GM23338 (cell line): ENCODE measurements at regions not wholly inside any gene's neighbourhood (a gene's known extent, or its start where the extent isn't known, plus 50 kb on each side); places are given as distances from the start of the nearest gene placed in this dataset.

Source experiments
- ATAC-seq: fragments of 200-7000 bp; cut with Tn5 transposase; 3 replicates; pipeline ENCODE4 v1.9.1; 2020
- DNase-seq: peaks from one replicate; pipeline ENCODE4 v3.0.0-alpha.2; 2015; ENCODE audit warnings: low spot score
- H2AFZ ChIP-seq: fragments of 200-600 bp; sonication (generic); 2 replicates; pipeline ENCODE4 v1.8.0; 2016; ENCODE audit warnings: antibody characterized with exemption, mild to moderate bottlenecking, moderate library complexity
- H3F3A ChIP-seq: fragments of 200-600 bp; sonication (generic); replicated peaks from 2 replicates; pipeline ENCODE4 v1.8.0; 2017; ENCODE audit warnings: antibody characterized with exemption, mixed run types, low read depth
- H3K27ac ChIP-seq: fragments of 200-600 bp; sonication (generic); 2 replicates; pipeline ENCODE4 v1.6.1; 2016; ENCODE audit warnings: low read depth
- H3K27me3 ChIP-seq: fragments of 200-600 bp; sonication (generic); 2 replicates; pipeline ENCODE4 v1.8.0; 2016; ENCODE audit warnings: mild to moderate bottlenecking, mixed run types, moderate library complexity; ENCODE audit not compliant: insufficient read depth
- H3K36me3 ChIP-seq: fragments of 200-600 bp; sonication (generic); 2 replicates; pipeline ENCODE4 v1.8.0; 2016; ENCODE audit warnings: mild to moderate bottlenecking; ENCODE audit not compliant: insufficient read depth
- H3K4me1 ChIP-seq: fragments of 200-600 bp; sonication (generic); 2 replicates; pipeline ENCODE4 v1.8.0; 2016; ENCODE audit warnings: mild to moderate bottlenecking, moderate library complexity; ENCODE audit not compliant: insufficient read depth
- H3K4me2 ChIP-seq: fragments of 200-600 bp; sonication (generic); 2 replicates; pipeline ENCODE4 v1.7.1; 2017; ENCODE audit warnings: mixed run types
- H3K4me3 ChIP-seq: fragments of 200-600 bp; sonication (generic); 2 replicates; pipeline ENCODE4 v1.6.1; 2016; ENCODE audit warnings: mixed run types
- H3K79me2 ChIP-seq: fragments of 200-600 bp; sonication (generic); replicated peaks from 2 replicates; pipeline ENCODE4 v1.8.0; 2017; ENCODE audit warnings: mild to moderate bottlenecking; ENCODE audit not compliant: insufficient read depth
- H3K9me2 ChIP-seq: fragments of 200-600 bp; sonication (generic); 2 replicates; pipeline ENCODE4 v1.8.0; 2017; ENCODE audit not compliant: insufficient read depth
- H4K20me1 ChIP-seq: fragments of 200-600 bp; sonication (generic); replicated peaks from 2 replicates; pipeline ENCODE4 v1.8.0; 2017; ENCODE audit warnings: mild to moderate bottlenecking; ENCODE audit not compliant: insufficient read depth
- H3K27ac Mint-ChIP-seq: 2 replicates; pipeline ENCODE4 v1.8.0; 2020; ENCODE audit warnings: inconsistent platforms, mild to moderate bottlenecking, moderate library complexity, mixed read lengths
- H3K27me3 Mint-ChIP-seq: 3 replicates; pipeline ENCODE4 v1.8.0; 2022; ENCODE audit warnings: low read depth, mild to moderate bottlenecking, moderate library complexity, mixed read lengths, inconsistent platforms; ENCODE audit not compliant: insufficient read depth, poor library complexity
- H3K36me3 Mint-ChIP-seq: 3 replicates; pipeline ENCODE4 v1.8.0; 2021; ENCODE audit warnings: low read depth, mild to moderate bottlenecking, inconsistent platforms, moderate library complexity, mixed read lengths
- H3K4me1 Mint-ChIP-seq: 3 replicates; pipeline ENCODE4 v1.8.0; 2020; ENCODE audit warnings: mild to moderate bottlenecking, inconsistent platforms, mixed read lengths
- H3K4me3 Mint-ChIP-seq: 3 replicates; pipeline ENCODE4 v1.8.0; 2021; ENCODE audit warnings: moderate library complexity, mild to moderate bottlenecking, inconsistent platforms, mixed read lengths
- H3K9me3 Mint-ChIP-seq: 3 replicates; pipeline ENCODE4 v1.8.0; 2020; ENCODE audit warnings: moderate library complexity, mild to moderate bottlenecking, inconsistent platforms, mixed read lengths
- CREB1 ChIP-seq: fragments of 250-450 bp; sonication (Bioruptor Pico); IDR thresholded peaks from 2 replicates; pipeline ENCODE4 v1.5.0; 2020; ENCODE audit warnings: low read depth, mild to moderate bottlenecking, moderate library complexity
- NANOG ChIP-seq: IDR thresholded peaks from 2 replicates; pipeline ENCODE4 v1.6.1; 2016; ENCODE audit warnings: antibody characterized with exemption, borderline replicate concordance
- REST ChIP-seq: IDR thresholded peaks from one replicate; pipeline ENCODE4 v1.6.1; 2018; ENCODE audit warnings: antibody characterized with exemption; ENCODE audit not compliant: unreplicated experiment
- STAT1 ChIP-seq: IDR thresholded peaks from one replicate; pipeline ENCODE4 v1.6.1; 2016; ENCODE audit warnings: antibody characterized with exemption; ENCODE audit not compliant: unreplicated experiment
- ZNF331 ChIP-seq: fragments of 250-450 bp; sonication (Bioruptor Pico); IDR thresholded peaks from 2 replicates; pipeline ENCODE4 v1.5.0; 2020; ENCODE audit warnings: low read depth, mild to moderate bottlenecking, moderate library complexity
- ZNF462 ChIP-seq: fragments of 250-450 bp; sonication (Bioruptor Pico); IDR thresholded peaks from 2 replicates; pipeline ENCODE4 v1.5.0; 2020; ENCODE audit warnings: mild to moderate bottlenecking, moderate library complexity

- H3K27me3 Mint-ChIP-seq = peaks cover 2% of the 10 kb centered on the region
- no peak overlapping the region for H3K4me3 Mint-ChIP-seq
- H3F3A ChIP-seq = no peaks in the 10 kb centered on the region
- H3K9me3 Mint-ChIP-seq = no peaks in the 10 kb centered on the region
- DNase-seq (no peak), ATAC-seq (no peak)
- no peak overlapping the region for H3K4me2 ChIP-seq
- H3K79me2 ChIP-seq = no peaks in the 10 kb centered on the region
- no peak overlapping the region for H3K27ac ChIP-seq
- peaks cover 23% of the 10 kb centered on the region for H3K4me1 ChIP-seq
- peaks cover 28% of the 10 kb centered on the region for H3K4me1 Mint-ChIP-seq
- H3K4me3 ChIP-seq = no peak overlapping the region
- no peaks in the 10 kb centered on the region for H3K36me3 Mint-ChIP-seq
- H3K27ac Mint-ChIP-seq = no peak overlapping the region
- H3K27me3 ChIP-seq = no peaks in the 10 kb centered on the region
- H2AFZ ChIP-seq = no peak overlapping the region
- no peaks in the 10 kb centered on the region for H3K9me2 ChIP-seq
- TF ChIP-seq ZNF462 (CRISPR knock-in tag) (no peak), NANOG (no peak), ZNF331 (no peak), REST (no peak), STAT1 (no peak), CREB1 (CRISPR knock-in tag) (no peak)
- no peaks in the 10 kb centered on the region for H3K36me3 ChIP-seq
- no peaks in the 10 kb centered on the region for H4K20me1 ChIP-seq
Measured at GRCh38 chr12:24233519-24234246, 284.2 kb upstream of the SOX5 start.
